HTR-8/SVneo (cell line): ENCODE measurements at regions not wholly inside any gene's neighbourhood (a gene's known extent, or its start where the extent isn't known, plus 50 kb on each side); places are given as distances from the start of the nearest gene placed in this dataset.

ENCODE experiments used
- DNase-seq: peaks from one replicate; pipeline ENCODE4 v3.0.0; 2011; ENCODE audit warnings: low spot score, mixed read lengths; ENCODE audit not compliant: insufficient read length
- FAIRE-seq: peaks from 2 replicates; lab custom pipeline; 2011; peaks lifted over from hg19 to GRCh38; lab: Jason Lieb, UNC

DNA sequence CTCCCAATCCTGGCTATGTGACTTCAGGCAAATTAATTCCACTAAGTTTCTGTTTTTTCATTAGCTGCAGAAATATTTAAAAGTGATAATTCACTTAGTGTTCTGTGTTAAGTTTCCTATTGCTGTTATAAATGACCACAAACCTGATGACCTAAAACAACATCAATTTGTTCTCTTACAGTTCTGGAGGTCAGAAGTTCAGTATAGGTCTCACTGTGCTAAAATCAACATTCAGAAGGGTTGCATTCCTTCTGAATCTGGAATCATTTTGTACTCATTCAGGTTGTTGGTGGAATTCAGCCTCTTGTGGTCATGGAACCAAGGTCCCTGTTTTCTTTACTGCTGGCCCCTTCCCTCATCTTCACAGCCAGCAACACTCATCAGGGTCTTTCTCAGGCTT lies 254.1 kb downstream of the CNTN3 start:
- DNase-seq (no peak), FAIRE-seq (no peak)

DNA sequence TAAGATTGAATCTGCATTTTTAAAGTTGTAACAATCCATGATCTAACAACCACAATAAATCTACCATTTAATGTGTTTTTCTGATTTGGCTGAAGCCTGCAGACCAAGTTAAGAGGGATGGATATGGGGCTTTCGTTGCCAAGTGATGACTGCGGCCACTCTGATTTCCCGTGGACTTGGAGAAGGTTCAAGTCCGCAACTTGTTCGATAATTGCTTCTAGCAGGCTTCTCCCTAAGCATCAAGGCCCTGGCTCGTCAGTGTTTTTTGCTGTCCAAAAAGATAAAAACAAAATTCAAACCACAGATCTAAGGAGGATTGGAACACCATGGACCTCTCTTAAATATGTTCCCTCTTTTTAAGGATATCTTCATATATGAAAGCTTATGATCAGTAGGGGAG lies 256.6 kb downstream of the CNTN3 start:
- DNase-seq: no peak
- FAIRE-seq: no peak

DNA sequence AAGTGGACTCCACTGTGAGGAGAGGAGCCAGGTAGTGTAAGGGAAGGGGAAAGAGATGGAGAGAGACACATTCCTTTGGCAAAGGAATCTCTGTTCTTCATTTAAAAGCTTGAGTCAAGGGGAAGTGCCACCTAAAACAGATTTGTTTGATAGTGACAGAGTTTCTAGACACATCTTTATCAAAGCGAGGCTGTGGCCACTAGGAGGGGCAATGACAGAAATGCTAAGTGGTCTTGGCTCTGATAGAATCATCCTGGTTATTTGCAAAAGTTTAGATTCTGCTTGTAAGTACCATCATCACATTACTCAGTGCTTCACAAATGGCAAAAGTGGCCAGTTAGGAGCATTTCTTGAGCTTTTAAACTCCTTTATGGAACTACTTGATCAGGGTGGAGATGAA lies 261.4 kb downstream of the CNTN3 start:
- FAIRE-seq: no peak
- no peak for DNase-seq

DNA sequence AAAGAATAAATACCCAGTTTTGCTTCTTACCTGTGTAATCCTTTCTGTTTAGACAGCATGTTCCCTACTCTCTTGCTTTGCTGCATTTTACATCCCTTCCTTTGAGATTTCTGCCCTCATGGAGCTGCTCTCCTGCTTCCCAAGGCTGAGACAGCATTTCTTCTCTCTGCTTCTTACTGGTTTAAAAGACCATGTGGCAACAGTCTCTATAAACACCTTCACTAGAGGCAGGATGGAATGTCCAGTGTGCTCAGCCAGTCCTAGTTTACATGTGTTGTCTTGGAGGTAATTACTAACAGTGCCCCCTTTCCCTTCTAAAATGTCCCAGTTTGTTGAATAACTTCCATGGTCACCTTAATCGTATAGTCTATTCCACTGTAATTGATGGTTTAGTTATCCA lies 262.3 kb downstream of the CNTN3 start:
- FAIRE-seq: no peak

DNA sequence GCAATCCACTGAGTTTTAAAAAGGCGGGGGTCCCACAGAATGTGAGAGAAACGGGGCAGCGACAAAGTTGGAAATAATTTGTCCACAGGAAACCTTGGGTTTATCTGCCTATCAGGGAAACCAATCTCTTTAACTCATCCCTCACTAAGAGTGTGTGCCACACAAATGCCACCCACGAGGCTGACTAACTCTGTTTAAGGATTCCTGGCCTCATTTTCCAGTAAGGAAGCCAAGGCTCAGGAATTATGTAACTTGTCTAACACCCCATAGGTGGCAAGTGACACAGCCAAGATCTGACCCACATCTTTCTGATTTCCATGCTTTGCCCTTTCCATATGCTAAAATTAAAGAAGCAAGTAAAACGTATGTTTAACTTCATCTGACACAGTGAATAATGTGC lies 263.2 kb downstream of the CNTN3 start:
- no peak for FAIRE-seq
- DNase-seq: no peak

More for the DNA sequence above, 262.3 kb downstream of the CNTN3 start:
- no peak for DNase-seq

DNA sequence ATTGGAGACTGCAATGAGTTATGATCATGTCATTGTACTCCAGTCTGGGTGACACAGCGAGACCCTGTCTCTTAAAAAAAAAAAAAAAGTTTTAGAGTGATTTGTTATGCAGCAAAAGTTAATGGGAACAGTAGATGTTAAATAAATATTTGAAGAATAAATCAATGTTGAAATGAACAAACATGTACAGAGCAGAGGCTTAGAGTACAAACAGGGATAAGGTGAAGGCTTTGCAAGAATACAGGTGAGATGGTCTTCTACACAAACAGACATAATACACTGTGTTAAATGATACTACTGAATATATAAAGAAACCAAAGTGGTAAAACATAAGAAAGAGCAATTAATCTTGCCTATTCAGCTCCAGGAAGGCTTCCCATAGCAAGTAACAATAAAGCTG lies 265.4 kb downstream of the CNTN3 start:
- FAIRE-seq: no peak
- no peak for DNase-seq

DNA sequence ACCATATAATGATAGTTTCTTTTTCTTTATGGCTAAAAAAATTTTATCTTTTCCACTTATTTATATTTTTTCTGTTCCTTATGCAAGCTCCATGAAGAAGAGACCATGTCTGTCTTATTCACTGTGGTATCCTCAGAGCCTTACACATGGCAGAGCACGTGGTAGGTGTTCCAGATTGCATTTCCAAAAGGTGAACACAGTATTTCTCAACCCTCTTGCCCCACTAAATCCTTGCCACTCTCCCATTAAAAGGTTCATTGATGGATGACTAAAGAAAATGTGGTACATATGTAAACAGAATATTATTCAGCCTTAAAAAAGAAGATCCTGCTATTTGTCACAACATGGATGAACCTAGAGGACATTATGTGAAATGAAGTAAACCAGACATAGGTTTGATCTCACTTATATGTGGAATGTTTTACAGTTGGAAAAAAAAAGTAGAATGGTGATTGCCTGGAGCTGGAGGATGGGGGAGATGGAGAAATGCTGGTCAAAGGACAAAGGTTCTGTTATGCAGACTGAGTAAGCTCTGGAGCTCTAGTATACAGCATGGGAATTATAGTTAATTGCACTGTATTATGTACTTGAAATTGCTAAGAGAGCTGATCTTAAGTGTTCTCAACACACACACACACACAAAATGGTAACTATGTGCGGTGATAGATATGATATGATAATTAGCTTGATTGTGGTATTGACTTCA lies 266.7 kb downstream of the CNTN3 start:
- DNase-seq: no peak
- no peak for FAIRE-seq

DNA sequence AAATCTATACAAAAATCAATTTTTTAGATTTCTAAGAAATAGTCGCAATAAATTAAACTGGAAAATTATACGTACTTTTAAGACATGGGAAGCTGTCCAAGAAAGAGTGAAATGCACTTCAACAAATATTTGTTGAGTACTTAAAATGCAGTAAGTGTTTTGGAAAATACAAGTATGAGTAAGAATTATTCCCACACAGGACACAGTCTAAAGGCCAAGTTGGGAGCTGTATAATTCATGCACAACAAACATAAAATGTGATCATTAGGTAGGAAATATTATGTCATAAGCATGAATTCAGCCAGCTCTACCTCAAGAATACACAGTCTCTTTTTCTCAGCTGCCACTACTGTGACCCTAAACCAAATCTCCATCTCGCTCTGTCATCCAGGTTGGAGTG lies 267.6 kb downstream of the CNTN3 start:
- DNase-seq (no peak), FAIRE-seq (no peak)

DNA sequence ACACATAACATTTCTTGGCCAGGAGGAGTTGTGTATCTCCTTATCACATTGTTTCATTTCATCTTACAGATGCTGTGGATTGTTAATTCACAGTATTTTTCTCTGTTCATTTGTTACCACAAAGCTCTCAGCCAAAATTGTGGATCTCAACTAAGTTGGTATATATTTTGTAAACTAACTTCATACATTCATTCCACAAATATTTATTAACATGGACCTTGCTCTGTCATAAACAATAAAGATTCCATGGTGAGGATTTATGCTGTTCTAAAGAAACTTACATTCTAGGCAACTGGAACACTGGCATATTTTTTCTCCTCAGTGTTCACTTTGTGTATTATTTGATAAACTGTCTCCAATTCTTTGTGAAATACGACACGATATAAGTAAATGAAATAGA lies 268.8 kb downstream of the CNTN3 start:
- FAIRE-seq: no peak

DNA sequence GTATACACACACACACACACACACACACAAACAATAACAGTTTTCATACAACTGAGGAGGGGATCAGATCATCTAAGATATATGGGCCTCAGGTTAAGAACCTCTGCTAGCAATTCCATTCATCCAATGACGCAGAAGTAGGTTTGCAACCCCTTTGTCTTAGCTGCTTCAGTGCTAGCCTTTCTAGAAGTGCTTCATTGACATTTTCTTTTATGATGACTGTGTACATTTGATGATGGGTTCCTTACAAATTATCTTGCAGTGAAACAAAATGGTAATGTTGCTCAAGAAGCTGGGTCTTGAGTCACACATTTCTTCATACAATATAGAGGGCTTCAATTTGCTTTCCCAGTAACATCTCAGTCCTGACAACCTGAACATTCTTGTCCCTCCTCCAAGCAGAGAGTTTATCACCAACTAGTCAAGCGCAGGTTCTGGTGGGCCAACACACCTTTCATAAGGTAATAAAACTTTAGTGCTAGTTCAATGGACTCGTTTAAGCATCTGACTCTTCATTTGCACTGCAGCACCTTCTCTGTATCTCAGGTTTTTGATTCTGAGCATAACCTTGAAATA lies 269.5 kb downstream of the CNTN3 start:
- FAIRE-seq: no peak
- no peak for DNase-seq

More for the DNA sequence above, 268.8 kb downstream of the CNTN3 start:
- DNase-seq: no peak

DNA sequence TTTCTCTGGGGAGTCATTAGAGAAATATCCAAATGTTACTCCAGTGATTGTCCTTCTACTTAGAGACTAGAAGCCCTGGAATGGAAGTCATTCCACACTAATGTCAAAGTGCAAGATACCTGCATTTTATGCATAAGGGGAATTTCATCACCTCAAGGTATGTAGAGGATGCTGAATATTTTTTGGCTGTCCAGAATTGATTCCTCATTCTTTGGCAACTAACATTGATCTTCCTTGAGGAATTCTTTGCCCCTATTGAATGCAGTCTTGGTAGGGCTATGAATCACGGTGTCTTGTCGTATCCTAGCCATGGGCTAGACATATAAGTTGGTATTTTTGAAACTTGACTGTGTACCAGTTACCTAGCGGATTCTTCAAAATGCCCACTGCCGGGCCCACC lies 271.1 kb downstream of the CNTN3 start:
- FAIRE-seq (no peak), DNase-seq (no peak)

DNA sequence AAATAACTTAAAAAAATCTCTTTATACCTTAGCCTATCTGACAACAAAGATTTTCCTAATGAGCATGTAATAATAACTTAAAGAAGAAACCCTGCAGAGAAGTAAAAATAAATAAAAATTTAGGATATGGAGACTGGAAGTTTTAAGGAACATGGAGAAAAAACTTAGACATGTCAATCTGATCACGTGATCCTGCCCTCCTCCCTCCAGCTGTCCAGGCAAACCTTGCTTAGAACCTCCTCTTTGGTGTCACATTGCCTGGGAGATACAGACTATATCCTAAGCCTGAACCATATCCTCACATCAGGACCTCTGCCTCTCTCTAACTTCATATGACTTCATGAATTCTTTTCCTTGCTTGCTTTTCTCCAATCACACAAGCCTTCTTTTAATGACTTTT lies 275.5 kb downstream of the CNTN3 start:
- DNase-seq (no peak), FAIRE-seq (no peak)

DNA sequence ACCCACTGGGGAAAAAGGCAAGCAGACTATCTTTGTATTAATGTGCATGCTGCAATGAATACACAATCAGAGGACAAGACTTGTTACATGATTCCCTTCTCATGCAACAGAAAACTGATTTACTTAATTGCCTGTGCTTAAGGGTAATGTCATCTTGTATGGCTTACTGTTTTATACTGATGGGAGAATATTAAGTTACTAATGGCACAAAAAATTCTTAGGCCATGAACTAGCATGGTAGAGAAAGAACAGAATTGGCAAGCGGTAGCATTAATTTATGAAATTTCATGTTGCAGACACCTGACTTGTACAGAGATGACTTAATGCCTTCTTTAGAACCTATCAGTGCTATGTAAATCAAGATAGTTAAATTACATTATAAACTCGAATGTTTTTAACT lies 282.3 kb downstream of the CNTN3 start:
- no peak for FAIRE-seq
- no peak for DNase-seq

DNA sequence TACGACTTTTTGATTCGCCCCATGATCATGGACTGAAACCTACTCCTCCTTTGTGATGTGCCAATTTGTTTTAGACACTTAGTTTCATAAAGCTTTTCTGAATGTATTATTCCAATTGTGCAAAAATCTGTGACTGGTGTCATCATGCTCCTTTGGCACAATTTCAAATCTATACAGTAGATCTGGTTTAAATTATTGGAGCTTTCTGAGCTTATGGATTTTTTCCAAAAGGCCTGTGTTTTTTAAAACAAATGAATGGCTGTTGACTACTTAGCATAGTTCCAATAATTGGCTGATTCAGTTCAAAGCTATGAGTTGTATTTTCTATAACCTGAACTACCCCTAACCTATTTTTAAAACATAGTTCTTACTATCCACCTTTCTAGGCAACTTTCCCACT lies 282.7 kb downstream of the CNTN3 start:
- DNase-seq (no peak), FAIRE-seq (no peak)

DNA sequence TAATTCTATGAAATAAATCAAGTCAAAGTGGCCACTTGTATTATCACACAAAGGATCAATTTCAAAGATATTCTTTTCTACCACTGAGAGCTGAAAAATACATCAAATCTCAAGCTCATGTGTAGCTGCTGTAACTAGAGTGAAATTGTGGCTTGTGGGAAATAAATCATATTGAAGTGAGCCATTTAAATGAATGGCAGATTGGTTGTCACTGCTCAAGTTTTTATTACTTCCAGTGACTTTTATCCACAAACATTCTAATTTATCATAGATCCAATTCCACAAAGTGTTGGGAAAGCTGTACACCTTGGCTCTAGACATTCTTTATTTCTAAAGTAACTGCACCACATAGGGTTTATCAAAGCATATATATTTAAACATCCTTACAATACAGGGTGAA lies 285.4 kb downstream of the CNTN3 start:
- no peak for FAIRE-seq

DNA sequence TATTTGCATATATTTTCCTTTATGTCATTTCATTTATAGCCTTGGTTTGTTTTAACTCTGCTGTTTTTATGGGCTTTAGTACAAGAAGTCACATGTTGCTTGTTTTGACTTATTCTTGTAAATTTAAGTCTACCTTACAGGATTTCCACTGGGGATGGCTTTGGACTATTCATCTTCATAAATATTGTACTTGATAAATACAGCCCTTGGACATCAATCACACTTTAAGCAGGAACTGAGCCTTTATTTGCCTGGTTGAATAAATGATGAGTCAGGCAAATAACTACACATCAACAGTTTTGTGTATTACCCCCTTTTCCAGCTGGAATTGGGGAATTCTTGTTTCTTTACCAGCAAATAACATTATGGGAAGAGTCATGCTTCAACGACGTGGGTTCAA lies 286.0 kb downstream of the CNTN3 start:
- FAIRE-seq (no peak), DNase-seq (no peak)

More for the DNA sequence above, 285.4 kb downstream of the CNTN3 start:
- DNase-seq: no peak

DNA sequence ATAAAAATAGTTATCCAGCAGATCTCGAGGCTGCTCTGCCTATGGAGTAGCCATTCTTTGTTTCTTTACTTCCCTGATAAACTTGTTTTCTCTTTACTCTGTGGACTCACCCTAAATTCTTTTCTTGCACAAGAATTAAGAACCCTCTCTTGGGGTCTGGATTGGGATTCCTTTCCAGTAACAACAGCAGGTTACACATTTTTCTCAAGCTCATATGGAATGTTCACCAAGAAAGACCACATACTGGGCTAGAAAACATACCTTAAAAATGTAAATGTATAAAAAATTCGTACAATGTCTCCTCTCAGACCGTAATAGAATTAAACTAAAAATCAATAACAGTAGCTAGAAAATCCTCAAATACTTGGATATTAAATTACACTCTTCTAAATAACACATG lies 299.2 kb downstream of the CNTN3 start:
- FAIRE-seq (no peak), DNase-seq (no peak)

DNA sequence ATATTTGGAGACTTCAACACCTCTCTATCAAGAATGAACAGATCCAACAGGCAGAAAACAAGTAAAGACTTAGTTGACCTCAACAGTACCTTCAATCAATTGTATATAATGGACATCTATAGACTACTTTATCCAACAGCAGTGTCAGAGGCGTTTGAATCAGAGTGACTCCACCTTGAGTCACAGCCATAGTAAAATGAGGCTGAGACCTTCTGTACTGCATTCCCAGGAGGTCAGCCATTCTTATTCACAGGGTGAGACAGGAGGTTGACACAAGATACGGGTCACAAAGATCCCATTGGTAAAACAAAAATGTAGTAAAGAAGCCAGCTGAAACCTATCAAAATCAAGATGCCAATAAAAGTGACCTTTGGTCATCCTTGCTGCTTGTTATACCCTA lies 299.8 kb downstream of the CNTN3 start:
- FAIRE-seq (no peak), DNase-seq (no peak)

DNA sequence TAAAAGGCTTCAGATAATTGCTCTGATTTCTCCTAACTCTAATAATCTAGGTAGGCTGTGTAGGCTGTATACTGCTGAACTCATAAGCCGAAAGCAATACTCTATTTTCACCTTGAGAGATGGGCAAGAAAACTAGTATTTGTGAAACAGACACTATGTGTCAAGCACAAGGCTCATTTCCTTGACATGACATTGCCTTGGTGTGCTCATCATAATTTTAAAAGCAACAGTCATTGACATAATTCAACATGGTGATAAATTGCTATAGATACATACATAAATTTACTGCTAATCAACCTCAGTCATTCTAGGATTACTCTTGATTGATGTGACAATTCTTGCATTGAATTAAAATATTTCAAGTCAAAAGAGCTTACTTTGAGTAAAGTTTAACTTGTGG lies 304.7 kb downstream of the CNTN3 start:
- no peak for FAIRE-seq
- DNase-seq: no peak

DNA sequence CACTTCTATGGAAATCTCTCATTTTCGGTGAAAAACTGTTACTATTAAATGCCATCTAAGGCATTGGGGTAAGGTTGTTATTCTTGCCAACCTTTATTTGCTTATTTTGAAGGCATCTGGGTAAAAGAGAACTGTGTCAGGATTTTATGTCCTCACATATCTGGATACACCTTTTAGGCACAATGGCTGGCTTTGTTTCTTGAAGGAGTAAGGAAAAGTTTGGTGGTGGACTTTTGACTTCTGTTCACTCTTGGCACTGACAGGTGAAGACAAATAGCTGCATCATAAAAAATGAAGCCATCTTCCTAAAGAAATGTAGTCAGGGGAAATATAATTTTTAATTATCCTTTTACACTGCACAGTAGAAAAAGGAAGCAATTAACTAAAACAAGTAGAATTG lies 310.0 kb downstream of the CNTN3 start:
- DNase-seq: no peak
- no peak for FAIRE-seq

DNA sequence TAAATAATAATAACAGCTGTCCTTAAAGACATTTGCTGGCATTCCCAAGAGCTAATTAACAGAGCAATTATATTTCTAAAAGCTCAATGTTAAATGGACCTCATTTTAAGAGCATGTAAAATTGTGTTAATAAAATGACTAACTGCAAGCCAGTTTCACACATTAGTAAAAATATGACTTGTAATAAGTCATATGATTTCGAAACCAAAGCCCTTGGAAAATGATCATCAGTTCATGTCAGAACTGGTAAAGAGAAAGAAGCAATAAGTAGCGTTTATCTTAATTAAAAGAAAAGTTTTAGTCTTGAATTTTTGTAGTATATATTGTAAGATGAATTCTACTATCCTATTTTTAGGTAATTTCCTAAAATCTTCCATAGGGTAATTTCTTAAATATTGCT lies 310.7 kb downstream of the CNTN3 start:
- no peak for FAIRE-seq
- no peak for DNase-seq

DNA sequence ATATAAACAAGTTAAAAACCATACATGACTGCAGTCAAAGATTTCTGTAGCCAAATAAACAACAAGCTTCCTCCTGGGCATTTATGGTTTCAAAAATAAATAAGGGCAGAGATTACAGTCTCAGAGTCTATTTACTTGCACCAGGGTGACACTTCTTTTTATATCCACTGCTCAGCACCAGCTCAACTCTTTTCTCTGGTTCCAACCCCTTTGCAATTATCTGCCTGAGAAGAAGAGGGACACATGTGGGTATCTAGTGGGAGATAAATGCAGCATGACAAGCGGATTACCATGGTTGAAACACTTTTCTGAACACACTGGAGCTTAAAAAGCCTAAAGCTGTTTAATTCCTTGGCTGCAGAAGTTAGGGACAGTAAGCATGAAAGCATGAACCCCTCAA lies 311.5 kb downstream of the CNTN3 start:
- no peak for FAIRE-seq

More for the DNA sequence above, 311.5 kb downstream of the CNTN3 start:
- no peak for DNase-seq
